HepG2 (cell line): ENCODE measurements at regions not wholly inside any gene's neighbourhood (a gene's known extent, or its start where the extent isn't known, plus 50 kb on each side); places are given as distances from the start of the nearest gene placed in this dataset.
A peak's percentile ranks its signal among the peaks of the same experiment; 100 is the strongest.

Source experiments
- HDAC6 ChIP-seq: fragments of 200-600 bp; sonication (generic); IDR thresholded peaks from 2 replicates; pipeline ENCODE4 v1.7.0; 2017; ENCODE audit warnings: mild to moderate bottlenecking, antibody characterized with exemption, low read length, low read depth
- HOXA5 ChIP-seq: sonication (generic); formaldehyde crosslinking; IDR thresholded peaks from 2 replicates; pipeline ENCODE4 v1.4.0; 2020; ENCODE audit warnings: missing genetic modification reagents
- IKZF4 ChIP-seq: sonication (generic); formaldehyde crosslinking; IDR thresholded peaks from 2 replicates; pipeline ENCODE4 v1.5.1; 2020; ENCODE audit warnings: borderline replicate concordance, mild to moderate bottlenecking, low read depth, missing genetic modification reagents; ENCODE audit errors: not compliant biosample characterization
- MXI1 ChIP-seq: IDR thresholded peaks from 3 replicates; pipeline ENCODE4 v1.6.1; 2012; ENCODE audit warnings: low read depth, low read length, inconsistent platforms, borderline replicate concordance
- TBL1XR1 ChIP-seq: fragments of 150-350 bp; IDR thresholded peaks from 2 replicates; pipeline ENCODE4 v1.6.1; 2014; ENCODE audit warnings: borderline replicate concordance, low read length; ENCODE audit not compliant: partially characterized antibody
- ZBTB38 ChIP-seq: sonication (generic); formaldehyde crosslinking; IDR thresholded peaks from 2 replicates; pipeline ENCODE4 v1.5.1; 2020; ENCODE audit warnings: mild to moderate bottlenecking, missing genetic modification reagents
- ZNF564 ChIP-seq: sonication (generic); formaldehyde crosslinking; IDR thresholded peaks from 2 replicates; pipeline ENCODE4 v1.8.1; 2023; ENCODE audit warnings: mild to moderate bottlenecking, missing genetic modification reagents
- ZNF703 ChIP-seq: sonication (generic); formaldehyde crosslinking; IDR thresholded peaks from 2 replicates; pipeline ENCODE4 v1.5.1; 2020; ENCODE audit warnings: missing genetic modification reagents, mild to moderate bottlenecking, moderate library complexity, borderline replicate concordance
- ZNF709 ChIP-seq: sonication (generic); formaldehyde crosslinking; IDR thresholded peaks from 2 replicates; pipeline ENCODE4 v1.5.0; 2020; ENCODE audit warnings: mild to moderate bottlenecking, missing genetic modification reagents
- ZNF747 ChIP-seq: sonication (generic); formaldehyde crosslinking; IDR thresholded peaks from 2 replicates; pipeline ENCODE4 v1.8.1; 2023; ENCODE audit warnings: missing genetic modification reagents, mild to moderate bottlenecking, borderline replicate concordance
- ZSCAN12 ChIP-seq: sonication (generic); formaldehyde crosslinking; IDR thresholded peaks from 2 replicates; pipeline ENCODE4 v1.9.0; 2021; ENCODE audit warnings: mild to moderate bottlenecking, missing genetic modification reagents
- TF ChIP-seq, protein P1 (sequence below): fragments of 450-650 bp; IDR thresholded peaks from 2 replicates; pipeline ENCODE4 v1.6.1; 2017; ENCODE audit warnings: mild to moderate bottlenecking
- TF ChIP-seq, protein P2 (sequence below), 2 experiments: sonication (generic) in 1 of 2; formaldehyde crosslinking in 1 of 2; IDR thresholded peaks; 2 replicates each; pipeline versions ENCODE4 v1.6.1 to v1.9.0; 2014 to 2022; ENCODE audit warnings: antibody characterized with exemption in 1 of 2, borderline replicate concordance in 1 of 2, inconsistent platforms in 1 of 2, low read depth in 1 of 2, missing genetic modification reagents in 1 of 2
- TF ChIP-seq, protein P3 (sequence below): sonication (generic); formaldehyde crosslinking; IDR thresholded peaks from 2 replicates; pipeline ENCODE4 v1.8.1; 2023; ENCODE audit warnings: mild to moderate bottlenecking, moderate library complexity, missing genetic modification reagents
- TF ChIP-seq, protein P4 (sequence below): sonication (generic); formaldehyde crosslinking; IDR thresholded peaks from 2 replicates; pipeline ENCODE4 v1.4.0; 2020; ENCODE audit warnings: missing genetic modification reagents
- TF ChIP-seq, protein P5 (sequence below): sonication (generic); formaldehyde crosslinking; conservative IDR thresholded peaks from 2 replicates; pipeline ENCODE4 v1.4.0; 2020; ENCODE audit warnings: missing genetic modification reagents

DNA sequence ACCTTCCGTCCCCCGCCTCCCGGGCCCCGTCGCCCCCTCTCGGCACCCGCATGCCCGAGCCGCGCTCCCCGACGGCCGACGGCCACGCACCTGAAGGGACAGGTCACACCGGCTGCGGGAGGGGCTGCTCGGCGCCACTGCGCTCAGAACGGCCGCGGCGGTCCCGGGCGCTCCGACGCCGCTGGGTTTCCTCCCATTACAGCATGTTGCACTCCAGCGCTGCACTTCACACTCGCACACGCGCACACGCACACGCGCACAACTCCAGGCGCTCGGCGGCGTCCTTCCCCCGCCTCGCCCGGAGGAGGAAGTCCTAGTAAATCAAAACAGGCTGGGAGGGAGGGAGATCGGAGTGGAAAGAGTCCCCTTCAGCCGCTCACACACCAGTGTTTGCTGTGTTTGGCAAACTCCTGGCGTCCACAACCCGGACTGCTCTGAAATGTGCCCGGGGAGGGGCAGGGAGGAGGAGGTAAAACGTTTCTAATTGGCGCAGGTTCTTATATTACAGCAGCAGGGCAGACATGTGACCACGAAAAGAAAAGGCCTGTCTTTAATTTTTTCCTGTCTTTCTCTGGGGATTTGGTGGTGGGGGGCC is 76.7 kb upstream of the VGLL4 start (continued):
- TF ChIP-seq TBL1XR1 (no peak), ZNF703 (CRISPR knock-in tag) (0 out of 2 replicates have a peak, but pooled peaks have one; percentile 0), ZNF709 (CRISPR knock-in tag) (peak; percentile 46; the same call in 1 of the 2 replicates), HOXA5 (CRISPR knock-in tag) (no peak), ZBTB38 (CRISPR knock-in tag) (no peak), ZNF564 (CRISPR knock-in tag) (no peak), MXI1 (no peak), IKZF4 (CRISPR knock-in tag) (peak; percentile 84), ZSCAN12 (CRISPR knock-in tag) (no peak), ZNF747 (peak; percentile 46; the same call in 1 of the 2 replicates), HDAC6 (no peak)
- TF ChIP-seq, protein P1, sequence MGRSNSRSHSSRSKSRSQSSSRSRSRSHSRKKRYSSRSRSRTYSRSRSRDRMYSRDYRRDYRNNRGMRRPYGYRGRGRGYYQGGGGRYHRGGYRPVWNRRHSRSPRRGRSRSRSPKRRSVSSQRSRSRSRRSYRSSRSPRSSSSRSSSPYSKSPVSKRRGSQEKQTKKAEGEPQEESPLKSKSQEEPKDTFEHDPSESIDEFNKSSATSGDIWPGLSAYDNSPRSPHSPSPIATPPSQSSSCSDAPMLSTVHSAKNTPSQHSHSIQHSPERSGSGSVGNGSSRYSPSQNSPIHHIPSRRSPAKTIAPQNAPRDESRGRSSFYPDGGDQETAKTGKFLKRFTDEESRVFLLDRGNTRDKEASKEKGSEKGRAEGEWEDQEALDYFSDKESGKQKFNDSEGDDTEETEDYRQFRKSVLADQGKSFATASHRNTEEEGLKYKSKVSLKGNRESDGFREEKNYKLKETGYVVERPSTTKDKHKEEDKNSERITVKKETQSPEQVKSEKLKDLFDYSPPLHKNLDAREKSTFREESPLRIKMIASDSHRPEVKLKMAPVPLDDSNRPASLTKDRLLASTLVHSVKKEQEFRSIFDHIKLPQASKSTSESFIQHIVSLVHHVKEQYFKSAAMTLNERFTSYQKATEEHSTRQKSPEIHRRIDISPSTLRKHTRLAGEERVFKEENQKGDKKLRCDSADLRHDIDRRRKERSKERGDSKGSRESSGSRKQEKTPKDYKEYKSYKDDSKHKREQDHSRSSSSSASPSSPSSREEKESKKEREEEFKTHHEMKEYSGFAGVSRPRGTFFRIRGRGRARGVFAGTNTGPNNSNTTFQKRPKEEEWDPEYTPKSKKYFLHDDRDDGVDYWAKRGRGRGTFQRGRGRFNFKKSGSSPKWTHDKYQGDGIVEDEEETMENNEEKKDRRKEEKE: no peak
- TF ChIP-seq, protein P2, sequence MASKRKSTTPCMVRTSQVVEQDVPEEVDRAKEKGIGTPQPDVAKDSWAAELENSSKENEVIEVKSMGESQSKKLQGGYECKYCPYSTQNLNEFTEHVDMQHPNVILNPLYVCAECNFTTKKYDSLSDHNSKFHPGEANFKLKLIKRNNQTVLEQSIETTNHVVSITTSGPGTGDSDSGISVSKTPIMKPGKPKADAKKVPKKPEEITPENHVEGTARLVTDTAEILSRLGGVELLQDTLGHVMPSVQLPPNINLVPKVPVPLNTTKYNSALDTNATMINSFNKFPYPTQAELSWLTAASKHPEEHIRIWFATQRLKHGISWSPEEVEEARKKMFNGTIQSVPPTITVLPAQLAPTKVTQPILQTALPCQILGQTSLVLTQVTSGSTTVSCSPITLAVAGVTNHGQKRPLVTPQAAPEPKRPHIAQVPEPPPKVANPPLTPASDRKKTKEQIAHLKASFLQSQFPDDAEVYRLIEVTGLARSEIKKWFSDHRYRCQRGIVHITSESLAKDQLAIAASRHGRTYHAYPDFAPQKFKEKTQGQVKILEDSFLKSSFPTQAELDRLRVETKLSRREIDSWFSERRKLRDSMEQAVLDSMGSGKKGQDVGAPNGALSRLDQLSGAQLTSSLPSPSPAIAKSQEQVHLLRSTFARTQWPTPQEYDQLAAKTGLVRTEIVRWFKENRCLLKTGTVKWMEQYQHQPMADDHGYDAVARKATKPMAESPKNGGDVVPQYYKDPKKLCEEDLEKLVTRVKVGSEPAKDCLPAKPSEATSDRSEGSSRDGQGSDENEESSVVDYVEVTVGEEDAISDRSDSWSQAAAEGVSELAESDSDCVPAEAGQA (IDR thresholded peaks at IDR 0.05; ENCODE audit: low read depth): no peak
- TF ChIP-seq, protein P2 (CRISPR knock-in tag; IDR thresholded peaks at IDR 0.05; ENCODE audit: borderline replicate concordance): no peak
- TF ChIP-seq, protein P3, sequence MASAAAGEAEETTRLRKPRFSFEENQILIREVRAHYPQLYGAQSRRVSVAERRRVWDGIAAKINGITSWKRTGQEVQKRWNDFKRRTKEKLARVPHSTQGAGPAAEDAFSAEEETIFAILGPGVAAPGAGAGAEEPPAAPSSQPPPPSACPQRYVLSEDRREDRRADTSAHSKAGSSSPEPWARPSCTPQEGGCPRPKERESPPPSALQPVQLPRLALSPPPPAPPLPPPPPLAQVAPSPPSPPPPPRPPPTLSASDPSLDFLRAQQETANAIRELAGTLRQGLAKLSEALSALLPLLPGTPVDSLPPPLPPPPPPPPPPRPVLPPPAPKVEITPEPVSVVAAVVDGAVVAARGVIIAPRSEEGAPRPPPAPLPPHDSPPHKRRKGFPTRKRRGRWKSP (CRISPR knock-in tag): peak; percentile 64; the same call in 1 of the 2 replicates
- TF ChIP-seq, protein P4, sequence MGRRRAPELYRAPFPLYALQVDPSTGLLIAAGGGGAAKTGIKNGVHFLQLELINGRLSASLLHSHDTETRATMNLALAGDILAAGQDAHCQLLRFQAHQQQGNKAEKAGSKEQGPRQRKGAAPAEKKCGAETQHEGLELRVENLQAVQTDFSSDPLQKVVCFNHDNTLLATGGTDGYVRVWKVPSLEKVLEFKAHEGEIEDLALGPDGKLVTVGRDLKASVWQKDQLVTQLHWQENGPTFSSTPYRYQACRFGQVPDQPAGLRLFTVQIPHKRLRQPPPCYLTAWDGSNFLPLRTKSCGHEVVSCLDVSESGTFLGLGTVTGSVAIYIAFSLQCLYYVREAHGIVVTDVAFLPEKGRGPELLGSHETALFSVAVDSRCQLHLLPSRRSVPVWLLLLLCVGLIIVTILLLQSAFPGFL (CRISPR knock-in tag): no peak
- TF ChIP-seq, protein P5, sequence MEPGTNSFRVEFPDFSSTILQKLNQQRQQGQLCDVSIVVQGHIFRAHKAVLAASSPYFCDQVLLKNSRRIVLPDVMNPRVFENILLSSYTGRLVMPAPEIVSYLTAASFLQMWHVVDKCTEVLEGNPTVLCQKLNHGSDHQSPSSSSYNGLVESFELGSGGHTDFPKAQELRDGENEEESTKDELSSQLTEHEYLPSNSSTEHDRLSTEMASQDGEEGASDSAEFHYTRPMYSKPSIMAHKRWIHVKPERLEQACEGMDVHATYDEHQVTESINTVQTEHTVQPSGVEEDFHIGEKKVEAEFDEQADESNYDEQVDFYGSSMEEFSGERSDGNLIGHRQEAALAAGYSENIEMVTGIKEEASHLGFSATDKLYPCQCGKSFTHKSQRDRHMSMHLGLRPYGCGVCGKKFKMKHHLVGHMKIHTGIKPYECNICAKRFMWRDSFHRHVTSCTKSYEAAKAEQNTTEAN (CRISPR knock-in tag): peak; percentile 91
